ENCODE measurements at regions not wholly inside any gene's neighbourhood (a gene's known extent, or its start where the extent isn't known, plus 50 kb on each side); places are given as distances from the start of the nearest gene placed in this dataset.

DNA sequence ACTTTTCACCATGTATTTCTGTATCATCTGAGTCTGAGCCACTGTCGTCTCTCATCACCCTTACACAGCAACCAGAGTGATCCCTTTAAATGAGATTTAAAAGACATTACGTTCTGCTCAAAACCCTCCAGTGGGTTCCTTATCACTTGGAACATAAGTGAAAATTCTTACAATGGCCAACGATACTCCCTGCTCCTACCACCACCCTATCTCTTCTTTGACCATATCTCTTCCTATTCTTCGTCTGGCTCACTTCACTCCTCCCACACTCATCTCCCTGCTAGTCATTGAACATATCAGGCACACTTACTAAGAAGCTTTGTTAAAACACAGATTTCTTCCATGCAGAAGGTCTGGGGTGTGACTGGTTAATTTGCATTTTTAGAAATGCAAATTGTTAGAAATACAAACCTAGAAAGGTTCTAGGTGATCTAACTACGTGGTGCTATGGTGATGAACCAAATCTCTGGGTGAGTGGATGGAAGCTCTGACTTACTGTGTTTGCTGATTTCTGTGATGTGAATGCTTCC is 166.6 kb upstream of the CD180 start:
- Histone ChIP-seq H3K27ac (ENCODE audit: poor library complexity, severe bottlenecking) (no peak overlapping the region), H3K9me3 (ENCODE audit: severe bottlenecking) (no peaks in the 10 kb centered on the region), H3K4me3 (ENCODE audit: severe bottlenecking) (no peak overlapping the region), H3K4me1 (ENCODE audit: insufficient read depth, poor library complexity, severe bottlenecking) (peaks cover 4% of the 10 kb centered on the region), H3K27me3 (ENCODE audit: insufficient read depth, poor library complexity, severe bottlenecking) (no peaks in the 10 kb centered on the region), H3K36me3 (ENCODE audit: low read depth) (no peaks in the 10 kb centered on the region)
- no peak for TF ChIP-seq CTCF (IDR thresholded peaks at IDR 0.05; ENCODE audit: poor library complexity, severe bottlenecking)
- no peak for ATAC-seq (ENCODE audit: low read depth)
- DNase-seq (ENCODE audit: low spot score): no peak

DNA sequence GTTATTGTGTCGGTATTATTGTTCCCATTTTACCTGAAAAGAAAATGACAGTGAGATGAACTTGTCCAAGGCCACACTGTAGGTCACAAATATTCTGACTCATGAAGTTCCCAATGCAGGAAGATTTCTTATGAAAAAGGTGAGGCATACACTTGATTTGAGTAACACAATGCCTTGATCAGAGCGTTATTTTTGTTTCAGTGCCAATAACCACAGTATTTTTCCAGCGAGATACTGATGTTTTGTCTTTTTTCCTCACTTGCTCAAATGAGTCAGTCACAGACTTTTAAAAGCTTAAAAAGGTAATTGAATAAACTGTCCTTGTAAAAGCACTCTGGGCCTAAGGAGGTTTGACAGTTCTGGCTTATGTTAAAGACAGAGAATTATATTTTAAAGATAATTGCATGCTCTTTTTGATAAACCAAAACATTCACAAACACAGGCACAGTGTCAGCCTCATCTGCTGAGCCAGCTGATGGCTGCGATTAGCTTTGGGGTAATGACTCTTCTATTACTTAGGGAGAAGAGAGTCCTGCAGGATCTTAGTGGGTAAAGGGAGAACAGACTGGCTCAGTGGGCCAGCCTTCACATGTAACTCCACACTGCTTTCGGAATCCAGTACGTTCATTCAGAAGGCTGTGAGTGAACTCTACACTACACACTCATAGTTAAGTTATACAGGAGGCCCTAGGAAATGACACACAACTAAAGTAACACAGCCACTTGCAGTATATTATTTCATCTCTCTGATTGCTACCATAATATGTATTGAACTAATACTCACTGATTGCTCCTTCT is 165.5 kb upstream of the CD180 start:
- DNase-seq (ENCODE audit: low spot score) (no peak), ATAC-seq (ENCODE audit: low read depth) (peak; percentile 31; the same call in 2 of the 3 replicates)
- Histone ChIP-seq H3K4me3 (ENCODE audit: severe bottlenecking) (no peak overlapping the region), H3K27me3 (ENCODE audit: insufficient read depth, poor library complexity, severe bottlenecking) (no peaks in the 10 kb centered on the region), H3K36me3 (ENCODE audit: low read depth) (no peaks in the 10 kb centered on the region), H3K9me3 (ENCODE audit: severe bottlenecking) (no peaks in the 10 kb centered on the region), H3K27ac (ENCODE audit: poor library complexity, severe bottlenecking) (peak overlapping the region; percentile 4), H3K4me1 (ENCODE audit: insufficient read depth, poor library complexity, severe bottlenecking) (peaks cover 4% of the 10 kb centered on the region)
- TF ChIP-seq CTCF (IDR thresholded peaks at IDR 0.05; ENCODE audit: poor library complexity, severe bottlenecking): no peak

DNA sequence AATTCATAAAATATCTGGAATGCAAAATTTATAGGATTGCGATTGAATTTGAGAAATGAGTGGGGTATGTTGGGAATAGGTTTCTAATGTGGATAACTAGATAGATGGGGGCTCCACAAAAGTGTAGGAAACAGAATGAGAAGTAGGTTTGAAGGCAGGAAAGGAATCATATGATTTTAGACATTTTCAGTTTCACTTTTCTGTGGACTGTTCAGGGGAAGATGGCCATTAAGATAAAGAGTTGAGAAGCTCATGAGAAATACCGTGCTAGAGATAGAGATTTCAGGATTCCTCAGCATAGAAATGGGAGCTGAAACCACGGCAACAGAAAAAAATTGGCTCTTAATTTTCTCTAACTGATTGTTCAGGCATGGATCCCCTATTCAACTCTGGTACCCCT is 163.4 kb upstream of the CD180 start:
- Histone ChIP-seq H3K4me3 (ENCODE audit: severe bottlenecking) (no peak overlapping the region), H3K27ac (ENCODE audit: poor library complexity, severe bottlenecking) (no peak overlapping the region), H3K27me3 (ENCODE audit: insufficient read depth, poor library complexity, severe bottlenecking) (no peaks in the 10 kb centered on the region), H3K36me3 (ENCODE audit: low read depth) (no peaks in the 10 kb centered on the region), H3K4me1 (ENCODE audit: insufficient read depth, poor library complexity, severe bottlenecking) (peaks cover 4% of the 10 kb centered on the region), H3K9me3 (ENCODE audit: severe bottlenecking) (no peaks in the 10 kb centered on the region)
- ATAC-seq (ENCODE audit: low read depth): no peak
- TF ChIP-seq CTCF (IDR thresholded peaks at IDR 0.05; ENCODE audit: poor library complexity, severe bottlenecking): no peak
- no peak for DNase-seq (ENCODE audit: low spot score)

GRCh38 chr5:67358186-67358585 is 161.6 kb upstream of the CD180 start:
- Histone ChIP-seq H3K27ac (ENCODE audit: poor library complexity, severe bottlenecking) (no peak overlapping the region), H3K4me1 (ENCODE audit: insufficient read depth, poor library complexity, severe bottlenecking) (peaks cover 4% of the 10 kb centered on the region), H3K36me3 (ENCODE audit: low read depth) (no peaks in the 10 kb centered on the region), H3K27me3 (ENCODE audit: insufficient read depth, poor library complexity, severe bottlenecking) (no peaks in the 10 kb centered on the region), H3K9me3 (ENCODE audit: severe bottlenecking) (no peaks in the 10 kb centered on the region), H3K4me3 (ENCODE audit: severe bottlenecking) (no peak overlapping the region)
- DNase-seq (ENCODE audit: low spot score) (no peak), ATAC-seq (ENCODE audit: low read depth) (no peak)
- no peak for TF ChIP-seq CTCF (IDR thresholded peaks at IDR 0.05; ENCODE audit: poor library complexity, severe bottlenecking)

- DNase-seq (ENCODE audit: low spot score): no peak
- no peak for TF ChIP-seq CTCF (IDR thresholded peaks at IDR 0.05; ENCODE audit: poor library complexity, severe bottlenecking)
- H3K9me3 ChIP-seq (ENCODE audit: severe bottlenecking): no peaks in the 10 kb centered on the region
- no peak for ATAC-seq (ENCODE audit: low read depth)
- H3K27ac ChIP-seq (ENCODE audit: poor library complexity, severe bottlenecking): no peak overlapping the region
- no peaks in the 10 kb centered on the region for H3K36me3 ChIP-seq (ENCODE audit: low read depth)
- H3K4me1 ChIP-seq (ENCODE audit: insufficient read depth, poor library complexity, severe bottlenecking): no peaks in the 10 kb centered on the region
- no peak overlapping the region for H3K4me3 ChIP-seq (ENCODE audit: severe bottlenecking)
- H3K27me3 ChIP-seq (ENCODE audit: insufficient read depth, poor library complexity, severe bottlenecking): no peaks in the 10 kb centered on the region
Observed at GRCh38 chr5:67355120-67355713, 158.6 kb upstream of the CD180 start.

Data from RWPE2 (cell line).